ENCODE measurements at regions not wholly inside any gene's neighbourhood (a gene's known extent, or its start where the extent isn't known, plus 50 kb on each side); places are given as distances from the start of the nearest gene placed in this dataset.
A peak's percentile ranks its signal among the peaks of the same experiment; 100 is the strongest.

DNA sequence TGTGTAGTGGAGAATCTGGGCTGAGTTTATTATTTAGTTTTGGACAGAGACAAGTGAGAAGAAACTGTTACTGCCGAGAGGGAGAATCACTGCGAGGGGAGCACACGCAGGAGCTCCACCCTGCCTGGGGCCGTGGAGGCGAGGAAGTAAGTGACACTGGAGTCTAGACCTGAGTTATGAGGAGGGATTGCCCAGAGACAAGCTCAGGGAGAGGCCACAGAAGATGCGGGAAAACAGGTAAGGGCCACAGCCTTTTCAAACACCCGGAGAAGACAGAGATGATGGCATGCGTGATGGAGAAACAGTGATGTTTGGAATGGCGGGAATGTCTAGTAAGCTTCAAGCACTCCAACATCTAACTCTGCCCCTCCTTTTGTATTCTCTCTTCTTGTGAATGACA lies 84.1 kb downstream of the TNFSF11 start:
- in situ Hi-C loops (cut with MboI; ENCODE audit: low pct_unique_long_range_greater_than_20kb, low sequenced_read_pairs, unreplicated experiment): no loop called here
- TF ChIP-seq, protein P1, sequence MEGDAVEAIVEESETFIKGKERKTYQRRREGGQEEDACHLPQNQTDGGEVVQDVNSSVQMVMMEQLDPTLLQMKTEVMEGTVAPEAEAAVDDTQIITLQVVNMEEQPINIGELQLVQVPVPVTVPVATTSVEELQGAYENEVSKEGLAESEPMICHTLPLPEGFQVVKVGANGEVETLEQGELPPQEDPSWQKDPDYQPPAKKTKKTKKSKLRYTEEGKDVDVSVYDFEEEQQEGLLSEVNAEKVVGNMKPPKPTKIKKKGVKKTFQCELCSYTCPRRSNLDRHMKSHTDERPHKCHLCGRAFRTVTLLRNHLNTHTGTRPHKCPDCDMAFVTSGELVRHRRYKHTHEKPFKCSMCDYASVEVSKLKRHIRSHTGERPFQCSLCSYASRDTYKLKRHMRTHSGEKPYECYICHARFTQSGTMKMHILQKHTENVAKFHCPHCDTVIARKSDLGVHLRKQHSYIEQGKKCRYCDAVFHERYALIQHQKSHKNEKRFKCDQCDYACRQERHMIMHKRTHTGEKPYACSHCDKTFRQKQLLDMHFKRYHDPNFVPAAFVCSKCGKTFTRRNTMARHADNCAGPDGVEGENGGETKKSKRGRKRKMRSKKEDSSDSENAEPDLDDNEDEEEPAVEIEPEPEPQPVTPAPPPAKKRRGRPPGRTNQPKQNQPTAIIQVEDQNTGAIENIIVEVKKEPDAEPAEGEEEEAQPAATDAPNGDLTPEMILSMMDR (IDR thresholded peaks at IDR 0.05; ENCODE audit: extremely low read depth, insufficient read depth, missing control alignments): no peak
- DNase-seq (ENCODE audit: low spot score): no peak

DNA sequence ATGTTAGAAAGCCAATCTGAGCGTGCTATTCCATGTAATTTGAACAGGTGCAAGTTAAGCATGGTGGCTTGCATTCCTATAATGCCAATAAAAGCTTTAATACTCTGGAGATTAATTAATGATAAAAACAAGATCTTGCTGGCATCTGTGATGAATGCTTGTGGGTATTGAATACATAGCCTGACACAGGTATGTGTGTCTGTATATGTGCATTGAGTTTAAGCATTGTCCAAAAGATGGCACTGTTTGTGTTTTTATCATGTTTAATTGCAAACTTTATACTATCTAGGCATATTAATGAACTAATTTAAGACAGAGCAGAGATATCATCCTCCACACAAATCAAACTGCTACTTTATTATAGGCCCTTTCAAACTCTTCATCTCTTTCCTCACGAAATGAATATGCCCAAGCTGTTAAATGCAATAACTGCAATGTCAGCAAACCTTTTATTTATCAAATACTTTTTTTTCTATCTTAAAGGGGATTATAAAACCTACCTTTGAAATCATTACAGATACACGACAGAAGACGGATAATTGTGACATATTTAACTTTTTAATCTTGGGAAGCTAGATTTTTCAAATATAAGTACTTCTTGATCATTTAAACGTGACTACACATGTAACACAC lies 86.5 kb downstream of the TNFSF11 start:
- DNase-seq (ENCODE audit: low spot score): no peak
- in situ Hi-C loops (cut with MboI; ENCODE audit: low pct_unique_long_range_greater_than_20kb, low sequenced_read_pairs, unreplicated experiment): no loop called here
- TF ChIP-seq, protein P1 (IDR thresholded peaks at IDR 0.05; ENCODE audit: extremely low read depth, insufficient read depth, missing control alignments): peak; percentile 11

DNA sequence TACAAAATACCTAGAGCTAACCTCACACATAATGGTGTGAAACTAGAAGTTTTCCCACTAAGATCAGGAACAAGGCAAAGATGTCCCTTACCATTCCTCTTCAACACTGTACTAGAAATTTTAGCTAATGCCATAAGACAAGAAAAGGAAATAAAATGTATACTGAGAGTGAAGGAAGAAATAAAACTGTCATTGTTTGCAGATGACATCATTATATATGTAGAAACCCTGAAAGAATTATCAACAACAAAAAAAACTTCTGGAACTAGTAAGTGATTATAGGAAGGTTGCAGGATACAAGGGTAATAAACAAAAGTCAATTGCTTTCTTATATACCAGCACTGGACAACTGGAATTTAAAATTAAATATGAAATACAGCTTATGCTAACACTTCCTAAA lies 93.7 kb downstream of the TNFSF11 start:
- TF ChIP-seq, protein P1 (IDR thresholded peaks at IDR 0.05; ENCODE audit: extremely low read depth, insufficient read depth, missing control alignments): no peak
- DNase-seq (ENCODE audit: low spot score): no peak
- in situ Hi-C loops (cut with MboI; ENCODE audit: low pct_unique_long_range_greater_than_20kb, low sequenced_read_pairs, unreplicated experiment): no loop called here

DNA sequence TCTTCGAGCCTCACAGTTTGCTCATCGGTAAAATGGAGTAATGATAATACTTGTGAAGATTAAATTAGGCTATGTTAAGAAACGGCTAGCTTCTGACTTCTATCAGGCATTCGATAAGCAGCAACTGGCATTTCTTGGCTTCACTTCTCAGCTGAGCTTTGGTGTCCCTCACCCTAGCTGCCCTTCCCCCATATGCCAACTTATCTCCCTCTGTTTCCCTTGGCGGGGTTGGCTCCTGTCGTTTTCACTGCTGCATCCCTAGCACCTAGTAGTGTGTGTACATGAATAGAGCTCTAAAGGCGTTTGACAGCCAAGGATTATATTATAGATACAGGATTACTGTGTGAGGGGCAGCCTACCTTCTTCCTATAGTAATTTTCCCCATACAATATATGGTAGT lies 97.5 kb downstream of the TNFSF11 start:
- in situ Hi-C loops (cut with MboI; ENCODE audit: low pct_unique_long_range_greater_than_20kb, low sequenced_read_pairs, unreplicated experiment): no loop called here
- TF ChIP-seq, protein P1 (IDR thresholded peaks at IDR 0.05; ENCODE audit: extremely low read depth, insufficient read depth, missing control alignments): no peak
- DNase-seq (ENCODE audit: low spot score): no peak

- no peak for DNase-seq (ENCODE audit: low spot score)
- in situ Hi-C loops (cut with MboI; ENCODE audit: low pct_unique_long_range_greater_than_20kb, low sequenced_read_pairs, unreplicated experiment): no loop called here
- TF ChIP-seq, protein P1 (IDR thresholded peaks at IDR 0.05; ENCODE audit: extremely low read depth, insufficient read depth, missing control alignments): no peak
These were observed 99.7 kb downstream of the TNFSF11 start for GRCh38 chr13:42673677-42674076.

GRCh38 chr13:42680748-42681147 lies 100.6 kb upstream of the FAM216B start:
- in situ Hi-C loops (cut with MboI; ENCODE audit: low pct_unique_long_range_greater_than_20kb, low sequenced_read_pairs, unreplicated experiment): no loop called here
- no peak for DNase-seq (ENCODE audit: low spot score)
- TF ChIP-seq, protein P1 (IDR thresholded peaks at IDR 0.05; ENCODE audit: extremely low read depth, insufficient read depth, missing control alignments): no peak

Measured in GM13977 (cell line).